ENCODE measurements at regions not wholly inside any gene's neighbourhood (a gene's known extent, or its start where the extent isn't known, plus 50 kb on each side); places are given as distances from the start of the nearest gene placed in this dataset.

DNA sequence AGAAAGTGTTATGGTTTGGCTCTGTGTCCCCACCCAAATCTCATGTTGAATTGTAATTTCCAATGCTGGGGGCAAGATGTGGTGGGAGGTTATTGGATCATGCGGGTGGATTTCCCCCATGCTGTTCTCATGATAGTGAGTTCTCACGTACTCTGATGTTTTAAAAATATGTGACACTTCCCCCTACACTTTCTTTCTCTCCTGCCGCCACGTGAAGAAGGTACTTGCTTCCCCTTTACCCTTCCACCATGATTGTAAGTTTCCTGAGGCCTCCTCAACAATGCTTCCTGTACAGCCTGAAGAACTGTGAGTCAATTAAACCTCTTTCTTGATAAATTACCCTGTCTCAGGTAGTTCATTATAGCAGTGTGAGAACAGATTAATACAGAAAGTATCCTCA lies 150.8 kb downstream of the TMEM200A start:
- TF ChIP-seq, protein P1, sequence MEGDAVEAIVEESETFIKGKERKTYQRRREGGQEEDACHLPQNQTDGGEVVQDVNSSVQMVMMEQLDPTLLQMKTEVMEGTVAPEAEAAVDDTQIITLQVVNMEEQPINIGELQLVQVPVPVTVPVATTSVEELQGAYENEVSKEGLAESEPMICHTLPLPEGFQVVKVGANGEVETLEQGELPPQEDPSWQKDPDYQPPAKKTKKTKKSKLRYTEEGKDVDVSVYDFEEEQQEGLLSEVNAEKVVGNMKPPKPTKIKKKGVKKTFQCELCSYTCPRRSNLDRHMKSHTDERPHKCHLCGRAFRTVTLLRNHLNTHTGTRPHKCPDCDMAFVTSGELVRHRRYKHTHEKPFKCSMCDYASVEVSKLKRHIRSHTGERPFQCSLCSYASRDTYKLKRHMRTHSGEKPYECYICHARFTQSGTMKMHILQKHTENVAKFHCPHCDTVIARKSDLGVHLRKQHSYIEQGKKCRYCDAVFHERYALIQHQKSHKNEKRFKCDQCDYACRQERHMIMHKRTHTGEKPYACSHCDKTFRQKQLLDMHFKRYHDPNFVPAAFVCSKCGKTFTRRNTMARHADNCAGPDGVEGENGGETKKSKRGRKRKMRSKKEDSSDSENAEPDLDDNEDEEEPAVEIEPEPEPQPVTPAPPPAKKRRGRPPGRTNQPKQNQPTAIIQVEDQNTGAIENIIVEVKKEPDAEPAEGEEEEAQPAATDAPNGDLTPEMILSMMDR (IDR thresholded peaks at IDR 0.05): no peak
- TF ChIP-seq POLR2A (IDR thresholded peaks at IDR 0.05): no peak
